Thoracic aorta (tissue), 2 donors: ENCODE measurements at regions not wholly inside any gene's neighbourhood (a gene's known extent, or its start where the extent isn't known, plus 50 kb on each side); places are given as distances from the start of the nearest gene placed in this dataset.

Experiments used
- ATAC-seq: fragments of 150-250 bp; one replicate; pipeline ENCODE4 v1.8.0; 2017; ENCODE audit warnings: low read depth; ENCODE audit not compliant: insufficient number of reproducible peaks, low FRiP score
- DNase-seq: peaks from one replicate; pipeline ENCODE4 v3.0.0-alpha.2; 2020; ENCODE audit warnings: low spot score
- H3K27ac ChIP-seq, 2 donors: fragments of 200-600 bp; sonication (generic); 1 replicate in 1 of 2; 2 replicates in 1 of 2; pipeline ENCODE4 v1.5.1; 2016; ENCODE audit warnings: mild to moderate bottlenecking in 2 of 2, moderate library complexity in 2 of 2
- H3K27me3 ChIP-seq: fragments of 200-600 bp; sonication (generic); replicated peaks from 2 replicates; pipeline ENCODE4 v1.6.0; 2016; ENCODE audit warnings: mild to moderate bottlenecking; ENCODE audit not compliant: insufficient read depth
- H3K36me3 ChIP-seq: fragments of 200-600 bp; sonication (generic); one replicate; pipeline ENCODE4 v1.5.1; 2016
- H3K4me1 ChIP-seq, 2 donors: fragments of 200-600 bp; sonication (generic); 1 replicate in 1 of 2; 2 replicates in 1 of 2; pipeline versions ENCODE4 v1.5.1 to v1.6.0; 2016; ENCODE audit warnings: low read depth in 2 of 2, mild to moderate bottlenecking in 1 of 2; ENCODE audit not compliant: control insufficient read depth in 1 of 2
- H3K4me3 ChIP-seq: fragments of 200-600 bp; sonication (generic); 2 replicates; pipeline ENCODE4 v1.5.1; 2016; ENCODE audit warnings: mild to moderate bottlenecking
- H3K9me3 ChIP-seq: fragments of 200-600 bp; sonication (generic); 2 replicates; pipeline ENCODE4 v1.5.1; 2016
- CTCF ChIP-seq: fragments of 200-600 bp; sonication (generic); IDR thresholded peaks from one replicate; pipeline ENCODE4 v1.5.1; 2019; ENCODE audit warnings: antibody characterized with exemption

GRCh38 chrX:112997991-112998390 is 157.4 kb upstream of the AMOT start:
- no peak overlapping the region for H3K4me3 ChIP-seq
- H3K27me3 ChIP-seq: no peaks in the 10 kb centered on the region
- H3K36me3 ChIP-seq: no peaks in the 10 kb centered on the region
- H3K9me3 ChIP-seq: no peaks in the 10 kb centered on the region
- H3K27ac ChIP-seq: no peak overlapping the region
- no peak for DNase-seq
- H3K4me1 ChIP-seq: no peaks in the 10 kb centered on the region
- no peak for ATAC-seq
- no peak for TF ChIP-seq CTCF

- H3K9me3 ChIP-seq: no peaks in the 10 kb centered on the region
- no peaks in the 10 kb centered on the region for H3K4me1 ChIP-seq
- no peak for DNase-seq
- H3K4me3 ChIP-seq: no peak overlapping the region
- H3K36me3 ChIP-seq: no peaks in the 10 kb centered on the region
- H3K27me3 ChIP-seq: no peaks in the 10 kb centered on the region
- ATAC-seq: no peak
- TF ChIP-seq CTCF: no peak
- H3K27ac ChIP-seq: no peak overlapping the region
These were observed 151.2 kb upstream of the AMOT start for GRCh38 chrX:112991801-112992200.

GRCh38 chrX:112979879-112980278 is 139.2 kb upstream of the AMOT start:
- no peak overlapping the region for H3K4me3 ChIP-seq
- H3K27ac ChIP-seq: no peak overlapping the region
- no peak for TF ChIP-seq CTCF
- H3K4me1 ChIP-seq: no peaks in the 10 kb centered on the region
- no peaks in the 10 kb centered on the region for H3K9me3 ChIP-seq
- H3K36me3 ChIP-seq: no peaks in the 10 kb centered on the region
- no peak for ATAC-seq
- no peak for DNase-seq
- H3K27me3 ChIP-seq: no peaks in the 10 kb centered on the region

GRCh38 chrX:112968351-112969133 is 127.9 kb upstream of the AMOT start:
- no peak for ATAC-seq
- TF ChIP-seq CTCF: no peak
- H3K27me3 ChIP-seq: no peaks in the 10 kb centered on the region
- no peaks in the 10 kb centered on the region for H3K36me3 ChIP-seq
- H3K27ac ChIP-seq: no peak overlapping the region
- no peaks in the 10 kb centered on the region for H3K4me1 ChIP-seq
- H3K4me3 ChIP-seq: no peak overlapping the region
- H3K9me3 ChIP-seq: no peaks in the 10 kb centered on the region
- no peak for DNase-seq

GRCh38 chrX:112967903-112968302 is 127.3 kb upstream of the AMOT start:
- no peak for TF ChIP-seq CTCF
- no peaks in the 10 kb centered on the region for H3K4me1 ChIP-seq
- H3K27me3 ChIP-seq: no peaks in the 10 kb centered on the region
- no peaks in the 10 kb centered on the region for H3K36me3 ChIP-seq
- no peaks in the 10 kb centered on the region for H3K9me3 ChIP-seq
- no peak overlapping the region for H3K27ac ChIP-seq
- H3K4me3 ChIP-seq: no peak overlapping the region
- DNase-seq (no peak), ATAC-seq (no peak)
